DND-41 (cell line): ENCODE measurements at regions not wholly inside any gene's neighbourhood (a gene's known extent, or its start where the extent isn't known, plus 50 kb on each side); places are given as distances from the start of the nearest gene placed in this dataset.
"Not testable (repeated sequence)": the region's sequence is repeated elsewhere in the genome, so short reads cannot be mapped to it uniquely, and the experiment has no call there.

Experiments
- EZH2 ChIP-seq: IDR thresholded peaks from 3 replicates; pipeline ENCODE4 v1.6.1; 2012; ENCODE audit warnings: borderline replicate concordance, low read depth, mild to moderate bottlenecking, moderate library complexity, low read length, inconsistent platforms; ENCODE audit not compliant: severe bottlenecking
- TF ChIP-seq, protein P1 (sequence below): IDR thresholded peaks from 2 replicates; pipeline ENCODE4 v1.5.1; 2012; ENCODE audit warnings: borderline replicate concordance, low read length, moderate library complexity, mild to moderate bottlenecking; ENCODE audit not compliant: poor library complexity, severe bottlenecking; ENCODE audit errors: extremely low read depth

DNA sequence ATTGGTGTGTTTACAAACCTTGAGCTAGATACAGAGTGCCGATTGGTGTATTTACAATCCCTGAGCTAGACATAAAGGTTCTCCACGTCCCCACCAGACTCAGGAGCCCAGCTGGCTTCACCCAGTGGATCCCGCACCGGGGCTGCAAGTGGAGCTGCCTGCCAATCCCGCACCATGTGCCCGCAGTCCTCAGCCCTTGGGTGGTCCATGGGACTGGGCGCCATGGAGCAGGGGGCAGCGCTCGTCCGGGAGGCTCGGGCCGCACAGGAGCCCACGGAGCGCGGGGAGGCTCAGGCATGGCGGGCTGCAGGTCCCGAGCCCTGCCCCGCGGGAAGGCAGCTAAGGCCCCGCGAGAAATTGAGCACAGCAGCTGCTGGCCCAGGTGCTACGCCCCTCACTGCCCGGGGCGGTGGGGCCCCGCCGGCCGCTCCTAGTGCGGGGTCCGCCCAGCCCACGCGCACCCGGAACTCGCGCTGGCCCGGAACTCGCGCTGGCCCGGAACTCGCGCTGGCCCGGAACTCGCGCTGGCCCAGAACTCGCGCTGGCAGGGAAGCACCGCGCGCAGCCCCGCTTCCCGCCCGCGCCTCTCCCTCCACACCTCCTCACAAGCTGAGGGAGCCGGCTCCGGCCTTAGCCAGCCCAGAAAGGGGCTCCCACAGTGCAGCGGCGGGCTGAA is 342.2 kb downstream of the RFPL4B start:
- TF ChIP-seq, protein P1, sequence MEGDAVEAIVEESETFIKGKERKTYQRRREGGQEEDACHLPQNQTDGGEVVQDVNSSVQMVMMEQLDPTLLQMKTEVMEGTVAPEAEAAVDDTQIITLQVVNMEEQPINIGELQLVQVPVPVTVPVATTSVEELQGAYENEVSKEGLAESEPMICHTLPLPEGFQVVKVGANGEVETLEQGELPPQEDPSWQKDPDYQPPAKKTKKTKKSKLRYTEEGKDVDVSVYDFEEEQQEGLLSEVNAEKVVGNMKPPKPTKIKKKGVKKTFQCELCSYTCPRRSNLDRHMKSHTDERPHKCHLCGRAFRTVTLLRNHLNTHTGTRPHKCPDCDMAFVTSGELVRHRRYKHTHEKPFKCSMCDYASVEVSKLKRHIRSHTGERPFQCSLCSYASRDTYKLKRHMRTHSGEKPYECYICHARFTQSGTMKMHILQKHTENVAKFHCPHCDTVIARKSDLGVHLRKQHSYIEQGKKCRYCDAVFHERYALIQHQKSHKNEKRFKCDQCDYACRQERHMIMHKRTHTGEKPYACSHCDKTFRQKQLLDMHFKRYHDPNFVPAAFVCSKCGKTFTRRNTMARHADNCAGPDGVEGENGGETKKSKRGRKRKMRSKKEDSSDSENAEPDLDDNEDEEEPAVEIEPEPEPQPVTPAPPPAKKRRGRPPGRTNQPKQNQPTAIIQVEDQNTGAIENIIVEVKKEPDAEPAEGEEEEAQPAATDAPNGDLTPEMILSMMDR = not testable (repeated sequence)
- not testable (repeated sequence) for TF ChIP-seq EZH2
